ENCODE measurements at regions not wholly inside any gene's neighbourhood (a gene's known extent, or its start where the extent isn't known, plus 50 kb on each side); places are given as distances from the start of the nearest gene placed in this dataset.

- Mint-ChIP-seq H3K27ac (no peak overlapping the region), H3K4me1 (no peaks in the 10 kb centered on the region), H3K9me3 (peaks cover 6% of the 10 kb centered on the region), H3K4me3 (no peak overlapping the region), H3K36me3 (no peaks in the 10 kb centered on the region), H3K27me3 (peaks cover 37% of the 10 kb centered on the region)
- no peak for DNase-seq
Measured at GRCh38 chr12:115898670-115899069, 378.8 kb downstream of the MED13L start.

DNA sequence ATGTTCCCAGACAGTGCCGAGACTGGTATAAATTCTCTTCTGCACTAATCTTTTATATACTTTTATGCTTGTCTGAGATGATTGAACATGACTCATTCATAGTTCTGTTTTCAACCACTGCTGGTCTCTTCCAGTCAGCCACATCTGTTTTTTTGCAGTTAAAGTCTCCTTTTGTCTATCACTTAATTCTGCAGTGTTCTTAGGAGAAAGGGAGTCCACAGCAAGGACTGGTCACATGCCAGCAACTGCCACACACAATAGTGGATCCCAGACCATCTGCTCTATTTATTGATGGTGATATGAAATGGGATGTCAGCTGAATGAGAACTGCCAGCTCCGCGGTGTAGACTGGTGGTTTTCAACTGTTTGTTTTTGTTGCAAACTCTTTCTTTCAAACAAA is 379.8 kb downstream of the MED13L start:
- no peak overlapping the region for H3K27ac Mint-ChIP-seq
- no peak overlapping the region for H3K4me3 Mint-ChIP-seq
- DNase-seq: no peak
- H3K36me3 Mint-ChIP-seq: no peaks in the 10 kb centered on the region
- H3K27me3 Mint-ChIP-seq: peaks cover 34% of the 10 kb centered on the region
- no peaks in the 10 kb centered on the region for H3K4me1 Mint-ChIP-seq
- H3K9me3 Mint-ChIP-seq: peaks cover 6% of the 10 kb centered on the region

DNA sequence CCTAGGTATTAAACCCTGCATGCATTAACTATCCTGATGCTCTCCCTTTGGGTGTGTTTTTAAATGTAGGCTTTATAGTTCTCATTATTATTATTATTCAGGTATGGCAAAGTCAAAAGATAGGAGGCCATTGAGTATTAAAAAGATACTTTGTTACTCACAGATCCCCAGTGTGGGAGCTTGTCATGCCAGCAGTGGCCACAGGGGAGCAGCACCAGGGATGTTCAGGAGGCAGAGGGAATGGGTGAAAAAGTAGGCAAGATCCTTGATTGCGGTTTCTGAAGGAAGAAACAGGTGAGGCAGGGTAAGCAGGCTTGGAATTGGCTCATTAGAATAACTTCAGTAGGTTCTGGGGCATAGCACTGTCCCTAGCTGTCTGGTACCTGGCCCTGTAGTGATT is 382.2 kb downstream of the MED13L start:
- peaks cover 6% of the 10 kb centered on the region for H3K9me3 Mint-ChIP-seq
- H3K27me3 Mint-ChIP-seq: peaks cover 43% of the 10 kb centered on the region
- no peaks in the 10 kb centered on the region for H3K36me3 Mint-ChIP-seq
- no peak overlapping the region for H3K27ac Mint-ChIP-seq
- H3K4me1 Mint-ChIP-seq: no peaks in the 10 kb centered on the region
- no peak for DNase-seq
- H3K4me3 Mint-ChIP-seq: no peak overlapping the region

DNA sequence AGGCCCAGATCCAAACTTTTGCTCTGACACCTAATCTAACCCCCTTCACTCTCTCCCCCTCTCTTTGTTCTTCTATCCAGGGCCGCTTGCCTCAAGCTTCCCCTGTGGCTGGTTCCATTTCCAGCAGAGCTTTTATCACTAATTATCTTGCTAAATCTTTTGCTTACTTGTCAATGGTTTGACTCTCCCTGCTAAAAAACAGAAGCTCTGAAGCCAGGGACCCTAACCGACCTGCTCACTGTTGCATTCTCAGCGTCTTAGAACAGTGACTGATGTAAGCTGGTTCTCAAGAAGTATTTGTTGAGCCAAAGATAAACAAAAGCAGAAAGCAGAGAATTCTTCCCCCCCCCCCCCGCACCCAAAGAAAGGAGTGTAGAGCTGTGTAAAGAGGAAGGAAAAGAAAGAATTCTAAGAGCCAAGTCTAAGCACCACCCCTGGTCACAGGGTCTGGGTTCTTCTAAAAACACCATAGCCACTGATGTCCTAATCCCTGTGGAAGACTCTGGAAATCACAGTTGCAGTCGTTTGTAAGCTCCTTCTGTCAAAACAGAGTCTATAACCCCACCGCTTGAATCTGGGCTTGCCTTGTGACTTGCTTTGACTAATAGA is 385.8 kb downstream of the MED13L start:
- Mint-ChIP-seq H3K36me3 (no peaks in the 10 kb centered on the region), H3K27me3 (peaks cover 41% of the 10 kb centered on the region), H3K4me1 (no peaks in the 10 kb centered on the region), H3K4me3 (no peak overlapping the region), H3K27ac (no peak overlapping the region), H3K9me3 (peaks cover 6% of the 10 kb centered on the region)
- DNase-seq: no peak

GRCh38 chr12:115886666-115887065 is 390.8 kb downstream of the MED13L start:
- no peak overlapping the region for H3K27ac Mint-ChIP-seq
- no peak overlapping the region for H3K4me3 Mint-ChIP-seq
- no peaks in the 10 kb centered on the region for H3K9me3 Mint-ChIP-seq

GRCh38 chr12:115885040-115885690 is 392.3 kb downstream of the MED13L start:
- DNase-seq: no peak
- H3K4me3 Mint-ChIP-seq: no peak overlapping the region
- peaks cover 2% of the 10 kb centered on the region for H3K27me3 Mint-ChIP-seq
- H3K27ac Mint-ChIP-seq: no peak overlapping the region
- no peaks in the 10 kb centered on the region for H3K9me3 Mint-ChIP-seq
- H3K36me3 Mint-ChIP-seq: no peaks in the 10 kb centered on the region
- no peaks in the 10 kb centered on the region for H3K4me1 Mint-ChIP-seq

More at GRCh38 chr12:115886666-115887065, 390.8 kb downstream of the MED13L start:
- Mint-ChIP-seq H3K36me3 (no peaks in the 10 kb centered on the region), H3K4me1 (no peaks in the 10 kb centered on the region), H3K27me3 (peaks cover 9% of the 10 kb centered on the region)
- no peak for DNase-seq

- Mint-ChIP-seq H3K9me3 (no peaks in the 10 kb centered on the region), H3K27me3 (peaks cover 14% of the 10 kb centered on the region), H3K4me1 (no peaks in the 10 kb centered on the region), H3K4me3 (no peak overlapping the region), H3K27ac (no peak overlapping the region), H3K36me3 (no peaks in the 10 kb centered on the region)
- DNase-seq: no peak
Measured at GRCh38 chr12:115882936-115883335, 394.6 kb downstream of the MED13L start.

DNA sequence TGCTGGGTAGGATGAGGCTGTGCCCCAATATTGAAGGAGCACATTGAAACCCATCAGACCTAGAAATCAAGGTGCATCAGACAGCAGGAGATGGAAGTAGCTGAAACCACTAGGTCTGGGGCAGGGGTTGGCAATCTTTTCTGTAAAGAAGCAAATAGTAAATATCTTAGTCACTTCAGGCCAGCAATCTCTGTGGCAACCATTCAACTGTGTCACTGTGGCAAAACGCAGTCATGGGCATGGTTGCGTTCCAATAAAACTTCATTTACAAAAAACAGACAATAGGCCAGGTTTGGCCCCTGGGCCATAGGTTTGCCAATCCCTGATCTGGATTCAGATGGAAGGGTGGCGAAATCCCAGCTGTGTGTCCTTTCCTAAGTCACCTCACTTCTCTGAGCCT is 397.3 kb downstream of the MED13L start:
- Mint-ChIP-seq H3K4me1 (no peaks in the 10 kb centered on the region), H3K9me3 (peaks cover 3% of the 10 kb centered on the region), H3K27ac (no peak overlapping the region), H3K36me3 (no peaks in the 10 kb centered on the region), H3K27me3 (peaks cover 14% of the 10 kb centered on the region), H3K4me3 (no peak overlapping the region)
- DNase-seq: no peak

GRCh38 chr12:115879354-115879753 is 398.1 kb downstream of the MED13L start:
- Mint-ChIP-seq H3K9me3 (peaks cover 3% of the 10 kb centered on the region), H3K4me1 (no peaks in the 10 kb centered on the region), H3K36me3 (no peaks in the 10 kb centered on the region), H3K27me3 (peaks cover 19% of the 10 kb centered on the region), H3K27ac (no peak overlapping the region), H3K4me3 (no peak overlapping the region)
- no peak for DNase-seq

DNA sequence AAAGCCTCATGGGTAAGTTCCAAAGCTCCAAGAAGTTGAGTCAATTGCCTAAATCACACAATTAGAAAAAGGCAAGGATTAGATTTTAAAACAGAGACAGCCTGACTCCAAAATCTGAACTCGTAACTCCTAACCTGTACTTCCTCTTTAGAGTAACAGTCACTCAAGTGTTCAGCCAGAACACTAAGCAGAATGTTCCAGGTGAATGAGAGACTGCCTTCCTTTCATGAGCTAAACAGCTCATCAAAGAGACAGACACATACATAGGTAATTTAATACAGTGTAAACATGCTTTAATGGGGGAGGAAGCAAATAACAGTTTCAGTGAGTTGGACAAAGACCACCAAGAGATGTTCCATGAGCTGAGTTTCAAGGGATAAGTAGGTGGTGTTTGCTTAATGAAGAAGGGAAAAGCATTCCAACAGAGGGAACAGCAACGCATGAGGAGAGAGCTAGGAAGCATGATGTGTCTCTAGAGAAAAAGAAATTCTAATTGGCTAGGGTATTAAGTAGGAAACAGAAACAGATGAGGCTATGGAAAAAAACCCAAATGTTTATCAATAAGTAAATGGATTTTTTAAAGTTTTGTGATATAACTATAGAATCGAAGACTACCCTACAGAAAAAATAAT is 403.9 kb downstream of the MED13L start:
- no peak for DNase-seq
- no peak overlapping the region for H3K4me3 Mint-ChIP-seq
- no peak overlapping the region for H3K27ac Mint-ChIP-seq
- H3K27me3 Mint-ChIP-seq: peaks cover 41% of the 10 kb centered on the region
- no peaks in the 10 kb centered on the region for H3K36me3 Mint-ChIP-seq
- peaks cover 3% of the 10 kb centered on the region for H3K9me3 Mint-ChIP-seq
- H3K4me1 Mint-ChIP-seq: no peaks in the 10 kb centered on the region

DNA sequence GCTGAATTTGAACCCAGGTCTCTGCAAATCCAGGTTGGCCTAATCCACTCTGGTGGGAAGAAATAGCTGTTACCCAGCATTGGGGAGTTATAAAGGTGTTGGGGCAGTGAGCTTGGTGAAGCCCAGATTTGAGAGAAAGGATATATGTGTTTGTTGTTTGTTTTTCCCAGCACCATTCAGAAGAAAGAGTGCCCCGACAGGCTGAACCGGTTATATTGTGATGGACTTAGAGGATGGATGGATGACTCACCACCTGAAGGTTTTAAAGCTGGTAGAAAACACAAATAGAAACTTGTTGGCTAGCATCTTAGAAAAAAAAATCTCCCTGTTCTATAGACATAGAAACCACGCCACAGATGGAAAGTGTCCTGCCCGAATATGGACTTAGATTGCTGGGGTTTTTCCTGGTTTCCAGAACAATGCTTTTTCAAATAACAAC is 404.6 kb downstream of the MED13L start:
- H3K27me3 Mint-ChIP-seq: peaks cover 45% of the 10 kb centered on the region
- no peaks in the 10 kb centered on the region for H3K4me1 Mint-ChIP-seq
- peaks cover 3% of the 10 kb centered on the region for H3K9me3 Mint-ChIP-seq
- no peak for DNase-seq
- no peaks in the 10 kb centered on the region for H3K36me3 Mint-ChIP-seq
- no peak overlapping the region for H3K27ac Mint-ChIP-seq
- H3K4me3 Mint-ChIP-seq: no peak overlapping the region

DNA sequence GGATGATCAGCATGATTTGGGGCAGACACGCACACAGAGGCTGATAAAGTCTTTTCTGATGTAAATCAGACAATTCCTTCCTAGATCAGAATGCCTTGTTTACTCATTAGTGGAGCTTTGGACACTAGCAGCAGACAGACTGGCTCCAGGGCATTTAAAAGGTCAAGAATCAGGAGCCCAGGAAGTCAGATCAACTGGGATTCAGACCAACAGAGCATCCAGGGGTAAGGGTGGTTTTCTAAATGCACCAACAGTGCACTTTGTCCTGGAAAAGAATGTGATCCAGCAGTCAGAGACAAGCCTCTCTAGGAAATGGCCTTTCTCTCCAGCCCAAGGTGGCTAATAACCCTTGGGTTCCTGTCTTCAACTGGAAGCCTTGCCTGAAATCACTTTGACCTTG is 405.3 kb downstream of the MED13L start:
- Mint-ChIP-seq H3K36me3 (no peaks in the 10 kb centered on the region), H3K27me3 (peaks cover 45% of the 10 kb centered on the region), H3K4me3 (no peak overlapping the region), H3K9me3 (peaks cover 3% of the 10 kb centered on the region), H3K4me1 (no peaks in the 10 kb centered on the region), H3K27ac (no peak overlapping the region)
- no peak for DNase-seq

DNA sequence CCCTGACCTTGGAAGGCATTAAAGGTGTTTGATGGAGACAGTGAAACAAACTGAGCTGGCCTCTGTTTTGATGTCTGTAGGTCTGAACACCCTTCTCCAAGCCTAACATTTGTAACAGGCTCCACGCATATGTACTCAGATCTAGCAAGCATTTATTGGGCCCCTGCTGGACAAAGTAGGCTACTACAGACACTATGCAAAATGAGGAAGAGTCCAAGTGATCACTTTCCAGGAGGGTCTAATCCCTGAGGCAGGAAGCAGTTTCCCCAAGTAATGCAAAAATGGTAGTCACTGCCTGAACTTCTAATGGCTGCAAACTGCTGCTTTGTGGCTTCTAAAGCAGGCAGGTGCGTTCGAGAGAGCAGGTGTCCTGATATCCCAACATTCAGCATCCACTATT is 405.8 kb downstream of the MED13L start:
- Mint-ChIP-seq H3K27ac (no peak overlapping the region), H3K4me3 (no peak overlapping the region), H3K4me1 (no peaks in the 10 kb centered on the region), H3K36me3 (no peaks in the 10 kb centered on the region), H3K27me3 (peaks cover 45% of the 10 kb centered on the region), H3K9me3 (no peaks in the 10 kb centered on the region)
- DNase-seq: no peak

DNA sequence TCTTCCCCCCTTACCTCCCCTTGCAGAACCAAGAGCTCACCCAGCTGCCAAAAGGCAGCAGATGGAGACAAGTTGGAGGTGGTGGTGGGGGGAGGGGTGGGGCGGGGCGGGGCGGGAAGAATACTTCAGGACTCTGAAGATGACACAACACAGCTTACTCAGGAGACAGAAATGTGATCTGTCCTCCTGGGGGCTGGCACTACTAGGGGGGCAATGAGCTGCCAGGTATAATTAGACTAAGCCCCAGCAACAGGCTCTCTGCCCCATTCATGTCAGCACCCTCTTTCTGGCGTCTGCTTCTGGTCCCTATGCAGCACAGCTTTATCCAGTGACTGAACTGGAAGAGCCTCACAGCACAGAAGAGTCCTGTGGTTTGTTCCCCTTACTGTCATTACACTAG is 407.0 kb downstream of the MED13L start:
- H3K4me1 Mint-ChIP-seq: no peaks in the 10 kb centered on the region
- DNase-seq: no peak
- H3K27ac Mint-ChIP-seq: no peak overlapping the region
- H3K36me3 Mint-ChIP-seq: no peaks in the 10 kb centered on the region
- H3K9me3 Mint-ChIP-seq: no peaks in the 10 kb centered on the region
- H3K4me3 Mint-ChIP-seq: no peak overlapping the region
- H3K27me3 Mint-ChIP-seq: peaks cover 45% of the 10 kb centered on the region

DNA sequence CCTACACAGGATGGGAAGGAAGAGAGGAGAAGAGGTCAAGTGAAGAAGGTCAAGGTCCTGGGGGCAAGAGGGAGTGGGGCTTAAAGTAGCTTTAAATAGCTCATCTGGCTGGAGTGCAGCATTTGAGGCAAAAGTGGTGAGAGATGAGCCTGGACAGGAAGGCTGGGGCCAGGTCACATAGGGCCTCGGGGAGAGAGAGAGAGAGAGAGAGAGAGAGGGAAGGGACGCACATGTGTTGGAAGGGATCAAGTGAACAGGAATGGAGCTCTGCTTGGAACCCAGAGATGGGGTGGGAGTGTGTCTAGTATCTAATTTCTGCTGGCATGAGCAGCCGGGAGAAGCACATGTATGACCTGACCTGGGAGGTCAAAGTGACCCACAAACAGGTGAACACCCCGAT is 407.5 kb downstream of the MED13L start:
- H3K27me3 Mint-ChIP-seq: peaks cover 45% of the 10 kb centered on the region
- DNase-seq: no peak
- no peaks in the 10 kb centered on the region for H3K36me3 Mint-ChIP-seq
- H3K9me3 Mint-ChIP-seq: no peaks in the 10 kb centered on the region
- H3K4me3 Mint-ChIP-seq: no peak overlapping the region
- no peak overlapping the region for H3K27ac Mint-ChIP-seq
- no peaks in the 10 kb centered on the region for H3K4me1 Mint-ChIP-seq

- H3K27ac Mint-ChIP-seq: no peak overlapping the region
- H3K36me3 Mint-ChIP-seq: no peaks in the 10 kb centered on the region
- no peaks in the 10 kb centered on the region for H3K9me3 Mint-ChIP-seq
- no peak overlapping the region for H3K4me3 Mint-ChIP-seq
- no peak for DNase-seq
- no peaks in the 10 kb centered on the region for H3K4me1 Mint-ChIP-seq
- H3K27me3 Mint-ChIP-seq: peaks cover 42% of the 10 kb centered on the region
Measured at GRCh38 chr12:115869604-115870003, 407.9 kb downstream of the MED13L start.
